Calu3 (cell line): ENCODE measurements at regions not wholly inside any gene's neighbourhood (a gene's known extent, or its start where the extent isn't known, plus 50 kb on each side); places are given as distances from the start of the nearest gene placed in this dataset.
A peak's percentile ranks its signal among the peaks of the same experiment; 100 is the strongest.

ENCODE experiments used
- BruUV-seq: library from RNA; stranded (reverse); fragments of 400-500 nt; replicated peaks from 2 replicates; lab custom pipeline; 2021; lab: Mats Ljungman, UMichigan
- CTCF ChIA-PET: fragments of 300-600 bp; sonication (Branson Sonifier 250); formaldehyde crosslinking; loops from one replicate; lab custom pipeline; 2022; ENCODE audit warnings: antibody characterized with exemption; lab: Charles Lee
- DNase-seq: peaks from one replicate; pipeline ENCODE4 v3.0.0; 2022
- H3K27ac Mint-ChIP-seq: one replicate; pipeline ENCODE4 v1.8.0; 2022; ENCODE audit warnings: mixed read lengths; ENCODE audit not compliant: unreplicated experiment
- H3K27me3 Mint-ChIP-seq: one replicate; pipeline ENCODE4 v1.8.0; 2022; ENCODE audit warnings: mixed read lengths; ENCODE audit not compliant: unreplicated experiment
- H3K36me3 Mint-ChIP-seq: one replicate; pipeline ENCODE4 v1.8.0; 2022; ENCODE audit warnings: mild to moderate bottlenecking, moderate library complexity, mixed read lengths; ENCODE audit not compliant: insufficient read depth, unreplicated experiment
- H3K4me1 Mint-ChIP-seq: one replicate; pipeline ENCODE4 v1.8.0; 2022; ENCODE audit warnings: mild to moderate bottlenecking, low read depth, mixed read lengths; ENCODE audit not compliant: unreplicated experiment
- H3K4me3 Mint-ChIP-seq: one replicate; pipeline ENCODE4 v1.8.0; 2022; ENCODE audit warnings: mild to moderate bottlenecking, low read depth, moderate library complexity, mixed read lengths; ENCODE audit not compliant: unreplicated experiment
- H3K9me3 Mint-ChIP-seq: one replicate; pipeline ENCODE4 v1.8.0; 2022; ENCODE audit warnings: low read depth, mixed read lengths; ENCODE audit not compliant: unreplicated experiment
- intact Hi-C: fragments of 100-400 bp; cut with micrococcal nuclease; formaldehyde crosslinking; loops from one replicate; pipeline ENCODE4 v1.10.0; 2022; ENCODE audit not compliant: unreplicated experiment
- TF ChIP-seq, protein P1 (sequence below): fragments of 200-600 bp; IDR thresholded peaks from one replicate; pipeline ENCODE4 v1.8.0; 2022; ENCODE audit warnings: antibody characterized with exemption; ENCODE audit not compliant: unreplicated experiment

DNA sequence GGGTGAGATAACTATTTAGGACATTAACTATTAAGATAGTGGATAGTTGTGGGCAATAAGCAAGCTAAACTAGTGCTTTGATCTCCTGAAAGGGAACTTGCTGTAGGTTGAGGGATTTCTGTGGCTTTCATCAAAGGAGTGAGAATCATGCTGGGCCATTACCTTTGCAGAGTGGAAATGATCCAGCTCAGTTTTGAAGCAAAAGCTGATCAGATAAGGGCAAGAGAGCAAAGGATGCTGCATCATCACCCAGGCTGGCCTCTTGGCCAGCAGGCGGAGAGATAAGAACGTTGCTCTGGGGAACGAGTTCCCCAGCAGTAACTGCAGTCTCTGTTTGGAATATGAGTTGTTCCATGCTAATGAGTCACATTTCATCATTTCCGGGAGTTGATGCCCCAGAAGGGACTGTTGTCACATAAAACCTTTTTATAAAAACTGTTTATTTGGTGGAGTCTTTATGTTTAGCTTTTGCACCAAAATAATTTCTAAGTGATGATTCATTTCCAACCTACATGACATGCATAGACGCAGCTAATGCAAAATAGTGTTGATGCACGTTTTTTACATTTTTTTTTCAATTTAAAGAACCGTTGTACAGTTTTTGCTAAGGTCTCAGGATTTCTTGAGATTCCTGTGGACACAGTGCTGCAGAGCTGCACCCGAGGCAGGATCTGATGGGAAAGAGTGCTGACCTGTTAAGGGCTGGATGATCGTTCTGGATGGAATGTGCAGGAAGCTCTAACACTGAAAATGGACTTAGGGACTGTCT lies 99.3 kb downstream of the ACTBL2 start:
- CTCF ChIA-PET: interaction anchor here (0.7 to 0.9 kb wide), 3 partner anchors 49 to 505 kb away, joined by 3 to 4 read pairs (median 3); no protein-coding TSS in a partner anchor
- peak overlapping the region; percentile 8 for H3K4me3 Mint-ChIP-seq
- no TSS peak for BruUV-seq
- no peaks in the 10 kb centered on the region for H3K27me3 Mint-ChIP-seq
- TF ChIP-seq, protein P1, sequence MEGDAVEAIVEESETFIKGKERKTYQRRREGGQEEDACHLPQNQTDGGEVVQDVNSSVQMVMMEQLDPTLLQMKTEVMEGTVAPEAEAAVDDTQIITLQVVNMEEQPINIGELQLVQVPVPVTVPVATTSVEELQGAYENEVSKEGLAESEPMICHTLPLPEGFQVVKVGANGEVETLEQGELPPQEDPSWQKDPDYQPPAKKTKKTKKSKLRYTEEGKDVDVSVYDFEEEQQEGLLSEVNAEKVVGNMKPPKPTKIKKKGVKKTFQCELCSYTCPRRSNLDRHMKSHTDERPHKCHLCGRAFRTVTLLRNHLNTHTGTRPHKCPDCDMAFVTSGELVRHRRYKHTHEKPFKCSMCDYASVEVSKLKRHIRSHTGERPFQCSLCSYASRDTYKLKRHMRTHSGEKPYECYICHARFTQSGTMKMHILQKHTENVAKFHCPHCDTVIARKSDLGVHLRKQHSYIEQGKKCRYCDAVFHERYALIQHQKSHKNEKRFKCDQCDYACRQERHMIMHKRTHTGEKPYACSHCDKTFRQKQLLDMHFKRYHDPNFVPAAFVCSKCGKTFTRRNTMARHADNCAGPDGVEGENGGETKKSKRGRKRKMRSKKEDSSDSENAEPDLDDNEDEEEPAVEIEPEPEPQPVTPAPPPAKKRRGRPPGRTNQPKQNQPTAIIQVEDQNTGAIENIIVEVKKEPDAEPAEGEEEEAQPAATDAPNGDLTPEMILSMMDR: peak; percentile 27
- peak; percentile 49 for DNase-seq
- H3K9me3 Mint-ChIP-seq: no peaks in the 10 kb centered on the region
- H3K36me3 Mint-ChIP-seq: no peaks in the 10 kb centered on the region
- H3K27ac Mint-ChIP-seq: peak overlapping the region; percentile 45
- peaks cover 23% of the 10 kb centered on the region for H3K4me1 Mint-ChIP-seq
- intact Hi-C loops: loop anchor here (5.0 kb wide), 1 partner anchor 49 kb away; no protein-coding TSS in a partner anchor

DNA sequence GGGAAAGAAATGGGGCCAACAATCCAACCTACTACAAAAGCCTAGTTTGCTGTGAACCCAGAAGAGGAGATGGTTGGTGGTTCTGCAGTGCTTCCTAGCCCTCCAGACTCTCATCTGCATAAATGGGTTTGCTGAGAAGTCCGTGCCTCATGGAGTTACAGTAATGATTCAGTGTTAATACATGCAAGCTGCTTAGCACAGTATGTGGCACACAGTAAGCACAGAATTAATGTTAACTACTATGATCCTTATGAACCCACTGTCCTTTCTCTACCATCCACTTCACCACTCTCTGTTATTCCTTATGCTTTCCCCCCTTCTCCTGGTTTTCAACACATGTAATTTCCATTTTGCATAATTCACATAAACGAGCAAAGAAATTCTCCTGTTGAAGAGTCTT lies 100.0 kb downstream of the ACTBL2 start:
- Mint-ChIP-seq H3K27me3 (no peaks in the 10 kb centered on the region), H3K27ac (peak overlapping the region; percentile 45)
- BruUV-seq: no TSS peak

DNA sequence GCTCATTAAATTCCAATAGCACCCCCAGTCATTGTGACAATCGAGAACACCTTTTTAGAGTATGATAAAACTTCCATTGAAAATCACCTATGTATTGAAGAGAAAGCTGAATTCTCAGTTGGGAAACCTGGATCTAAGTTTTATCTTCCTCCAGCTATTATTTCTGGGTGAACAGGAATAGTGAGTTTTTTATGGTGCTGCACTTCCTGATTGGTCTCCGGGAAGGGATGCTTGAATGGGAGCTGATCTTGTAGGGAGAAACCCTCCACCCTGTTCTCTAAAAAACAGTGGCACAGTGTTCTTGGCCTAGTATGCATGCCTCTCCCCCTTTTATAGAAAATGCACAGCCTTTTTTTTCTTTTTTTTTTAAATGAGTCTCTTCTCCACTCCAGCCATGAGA lies 112.2 kb downstream of the ACTBL2 start:
- CTCF ChIA-PET: interaction anchor here (0.7 to 1.4 kb wide), 5 partner anchors 9 to 1090 kb away, joined by 3 to 5 read pairs (median 3); no protein-coding TSS in a partner anchor
- H3K27me3 Mint-ChIP-seq: no peaks in the 10 kb centered on the region
- TF ChIP-seq, protein P1: no peak

More for the DNA sequence above, 100.0 kb downstream of the ACTBL2 start:
- Mint-ChIP-seq H3K36me3 (no peaks in the 10 kb centered on the region), H3K9me3 (no peaks in the 10 kb centered on the region), H3K4me1 (peaks cover 23% of the 10 kb centered on the region), H3K4me3 (no peak overlapping the region)
- no peak for DNase-seq
- intact Hi-C loops: loop anchor here (5.0 kb wide), 1 partner anchor 50 kb away; no protein-coding TSS in a partner anchor
- CTCF ChIA-PET: no interaction called here
- TF ChIP-seq, protein P1: no peak

DNA sequence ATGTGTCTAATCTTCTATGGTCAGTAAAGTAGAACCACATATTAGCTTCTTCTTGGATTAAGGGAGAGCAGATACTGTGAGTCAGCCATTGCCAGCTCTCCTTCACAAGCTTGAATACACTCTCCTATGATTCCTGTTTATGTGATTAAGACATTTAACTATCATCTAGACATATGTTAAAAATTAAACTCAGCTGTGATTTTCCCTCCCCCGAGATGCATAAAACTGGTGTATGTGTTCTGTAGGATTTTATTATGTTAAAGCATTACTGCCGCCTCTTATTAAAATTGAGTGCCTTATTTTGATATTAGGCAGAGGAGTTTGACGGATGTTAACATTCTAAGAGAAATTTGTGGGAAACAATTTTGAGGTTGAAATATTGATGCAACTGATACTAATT lies 114.6 kb downstream of the ACTBL2 start:
- CTCF ChIA-PET: interaction anchor here (1.1 kb wide), 1 partner anchor 66 kb away, joined by 3 read pairs; no protein-coding TSS in a partner anchor
- BruUV-seq: no TSS peak
- intact Hi-C loops: loop anchor here (1.0 to 5.0 kb wide), 2 partner anchors 67 to 129 kb away; no protein-coding TSS in a partner anchor
- Mint-ChIP-seq H3K27me3 (no peaks in the 10 kb centered on the region), H3K9me3 (no peaks in the 10 kb centered on the region), H3K27ac (no peak overlapping the region), H3K36me3 (peaks cover 7% of the 10 kb centered on the region), H3K4me3 (no peak overlapping the region), H3K4me1 (peaks cover 22% of the 10 kb centered on the region)
- no peak for DNase-seq
- TF ChIP-seq, protein P1: no peak

More for the DNA sequence above, 112.2 kb downstream of the ACTBL2 start:
- Mint-ChIP-seq H3K27ac (peak overlapping the region; percentile 64), H3K4me3 (no peak overlapping the region), H3K36me3 (peaks cover 7% of the 10 kb centered on the region), H3K9me3 (no peaks in the 10 kb centered on the region), H3K4me1 (peaks cover 16% of the 10 kb centered on the region)
- intact Hi-C loops: loop anchor here (10.0 kb wide), 1 partner anchor 334 kb away; no protein-coding TSS in a partner anchor
- peak; percentile 23 for DNase-seq
- BruUV-seq: no TSS peak
